Osteoblast (primary cell): ENCODE measurements at regions not wholly inside any gene's neighbourhood (a gene's known extent, or its start where the extent isn't known, plus 50 kb on each side); places are given as distances from the start of the nearest gene placed in this dataset.

Source experiments
- DNase-seq: peaks from one replicate; pipeline ENCODE4 v3.0.0; 2011; ENCODE audit warnings: low spot score, mixed read lengths; ENCODE audit not compliant: insufficient read length; ENCODE audit errors: missing footprints
- H2AFZ ChIP-seq: 2 replicates; pipeline ENCODE4 v1.6.0; 2011; ENCODE audit warnings: mild to moderate bottlenecking, low read length
- H3K27ac ChIP-seq: 2 replicates; pipeline ENCODE4 v1.5.1; 2011; ENCODE audit warnings: mild to moderate bottlenecking, low read depth, low read length, moderate library complexity
- H3K27me3 ChIP-seq: 2 replicates; pipeline ENCODE4 v1.6.0; 2012; ENCODE audit warnings: mild to moderate bottlenecking, control low read depth, inconsistent platforms, low read length, moderate library complexity; ENCODE audit not compliant: insufficient read depth
- H3K36me3 ChIP-seq: 2 replicates; pipeline ENCODE4 v1.5.1; 2011; ENCODE audit warnings: mild to moderate bottlenecking, low read length, control low read depth, moderate library complexity; ENCODE audit not compliant: insufficient read depth
- H3K4me1 ChIP-seq: 2 replicates; pipeline ENCODE4 v1.5.1; 2011; ENCODE audit warnings: mild to moderate bottlenecking, low read length, control low read depth, moderate library complexity; ENCODE audit not compliant: insufficient read depth
- H3K4me2 ChIP-seq: 2 replicates; pipeline ENCODE4 v1.6.0; 2011; ENCODE audit warnings: mild to moderate bottlenecking, low read length; ENCODE audit not compliant: insufficient read depth
- H3K4me3 ChIP-seq: fragments of 200-600 bp; sonication (generic); 3 replicates; pipeline ENCODE4 v1.5.1; 2012; ENCODE audit warnings: mild to moderate bottlenecking, low read length, inconsistent platforms; ENCODE audit not compliant: insufficient read depth
- H3K79me2 ChIP-seq: 2 replicates; pipeline ENCODE4 v1.6.0; 2012; ENCODE audit warnings: mild to moderate bottlenecking, low read length, control low read depth, inconsistent platforms; ENCODE audit not compliant: insufficient read depth
- H3K9me3 ChIP-seq: 2 replicates; pipeline ENCODE4 v1.5.1; 2011; ENCODE audit warnings: low read depth, low read length, control low read depth
- H4K20me1 ChIP-seq: 2 replicates; pipeline ENCODE4 v1.6.0; 2012; ENCODE audit warnings: mild to moderate bottlenecking, low read length, control low read depth; ENCODE audit not compliant: insufficient read depth
- TF ChIP-seq, protein P1 (sequence below): IDR thresholded peaks from 2 replicates; pipeline ENCODE4 v1.5.1; 2011; ENCODE audit warnings: mild to moderate bottlenecking, low read depth, low read length, moderate library complexity; ENCODE audit errors: extremely low read depth

DNA sequence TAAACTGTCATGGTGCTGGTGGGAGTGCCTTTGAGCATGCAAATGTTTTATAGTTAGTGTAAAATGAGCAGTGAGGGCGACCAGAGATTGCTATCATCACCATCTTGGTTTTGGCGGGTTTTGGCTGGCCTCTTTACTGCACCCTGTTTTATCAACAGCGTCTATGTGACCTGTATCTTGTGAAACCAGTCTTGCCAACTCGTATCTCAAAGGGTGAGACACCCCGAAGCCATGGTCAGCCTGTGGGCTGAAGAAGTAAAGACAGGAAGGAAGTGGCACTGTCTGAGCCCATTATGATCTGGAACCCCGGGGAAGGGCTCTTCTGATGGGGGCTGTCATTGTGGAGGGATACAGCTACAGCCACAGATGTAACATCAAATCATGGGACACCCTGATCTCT lies 81.5 kb upstream of the FAM216B start:
- Histone ChIP-seq H3K4me3 (no peak overlapping the region), H3K36me3 (no peaks in the 10 kb centered on the region), H3K27me3 (peaks cover 4% of the 10 kb centered on the region), H3K4me2 (no peak overlapping the region), H3K9me3 (no peaks in the 10 kb centered on the region), H2AFZ (no peak overlapping the region), H3K4me1 (no peaks in the 10 kb centered on the region), H4K20me1 (no peaks in the 10 kb centered on the region), H3K27ac (no peak overlapping the region), H3K79me2 (no peaks in the 10 kb centered on the region)
- TF ChIP-seq, protein P1, sequence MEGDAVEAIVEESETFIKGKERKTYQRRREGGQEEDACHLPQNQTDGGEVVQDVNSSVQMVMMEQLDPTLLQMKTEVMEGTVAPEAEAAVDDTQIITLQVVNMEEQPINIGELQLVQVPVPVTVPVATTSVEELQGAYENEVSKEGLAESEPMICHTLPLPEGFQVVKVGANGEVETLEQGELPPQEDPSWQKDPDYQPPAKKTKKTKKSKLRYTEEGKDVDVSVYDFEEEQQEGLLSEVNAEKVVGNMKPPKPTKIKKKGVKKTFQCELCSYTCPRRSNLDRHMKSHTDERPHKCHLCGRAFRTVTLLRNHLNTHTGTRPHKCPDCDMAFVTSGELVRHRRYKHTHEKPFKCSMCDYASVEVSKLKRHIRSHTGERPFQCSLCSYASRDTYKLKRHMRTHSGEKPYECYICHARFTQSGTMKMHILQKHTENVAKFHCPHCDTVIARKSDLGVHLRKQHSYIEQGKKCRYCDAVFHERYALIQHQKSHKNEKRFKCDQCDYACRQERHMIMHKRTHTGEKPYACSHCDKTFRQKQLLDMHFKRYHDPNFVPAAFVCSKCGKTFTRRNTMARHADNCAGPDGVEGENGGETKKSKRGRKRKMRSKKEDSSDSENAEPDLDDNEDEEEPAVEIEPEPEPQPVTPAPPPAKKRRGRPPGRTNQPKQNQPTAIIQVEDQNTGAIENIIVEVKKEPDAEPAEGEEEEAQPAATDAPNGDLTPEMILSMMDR, result no peak
- DNase-seq, result no peak

DNA sequence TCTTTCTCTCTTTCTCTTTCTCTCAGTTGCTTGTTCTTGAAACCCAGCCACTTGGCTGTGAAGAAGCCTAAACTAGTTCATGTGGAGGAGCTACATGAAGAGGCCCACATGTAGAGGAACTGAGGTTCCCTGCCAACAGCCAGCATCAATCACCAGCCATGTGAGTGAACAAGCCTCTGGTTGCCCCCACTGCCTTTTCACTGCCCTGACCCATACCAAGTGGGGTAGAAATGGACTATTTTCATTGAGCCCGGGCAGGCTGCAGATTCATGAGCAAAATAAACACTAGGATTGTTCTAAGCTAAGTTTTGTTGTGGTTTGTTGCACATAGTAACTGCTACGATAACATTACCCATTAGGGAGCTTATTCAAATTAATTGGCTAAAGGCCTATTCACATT lies 78.7 kb upstream of the FAM216B start:
- H3K27me3 ChIP-seq, result peaks cover 4% of the 10 kb centered on the region
- H3K79me2 ChIP-seq, result no peaks in the 10 kb centered on the region
- no peak overlapping the region for H3K4me2 ChIP-seq
- H3K36me3 ChIP-seq, result no peaks in the 10 kb centered on the region
- no peaks in the 10 kb centered on the region for H4K20me1 ChIP-seq
- H3K4me3 ChIP-seq, result no peak overlapping the region
- peaks cover 11% of the 10 kb centered on the region for H3K4me1 ChIP-seq
- DNase-seq, result no peak
- no peak overlapping the region for H2AFZ ChIP-seq
- no peaks in the 10 kb centered on the region for H3K9me3 ChIP-seq
- no peak overlapping the region for H3K27ac ChIP-seq
- TF ChIP-seq, protein P1, result no peak

- peaks cover 13% of the 10 kb centered on the region for H3K4me1 ChIP-seq
- TF ChIP-seq, protein P1, result no peak
- no peak for DNase-seq
Observed at GRCh38 chr13:42703740-42704139, 77.6 kb upstream of the FAM216B start.

DNA sequence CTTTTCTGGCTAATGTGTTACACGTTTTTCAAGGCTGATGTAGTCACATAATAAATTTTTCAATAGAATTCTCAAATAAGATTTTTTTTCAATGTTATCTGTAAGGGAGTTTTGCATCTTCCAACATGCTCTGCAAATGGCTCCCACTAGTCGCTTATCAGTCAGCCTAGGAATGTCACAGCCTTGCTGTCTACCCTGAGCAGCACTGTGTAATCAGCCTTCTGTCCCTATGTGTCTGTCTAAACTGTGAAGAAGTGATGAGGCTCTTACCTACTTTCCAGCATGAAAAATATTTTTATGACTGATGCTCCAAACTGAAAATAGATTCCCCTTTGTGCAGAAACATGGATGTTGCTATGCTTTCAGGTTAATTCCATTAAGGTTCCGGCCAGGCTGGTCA lies 75.1 kb upstream of the FAM216B start:
- H3K27ac ChIP-seq, result no peak overlapping the region
- no peak overlapping the region for H3K4me3 ChIP-seq
- H3K36me3 ChIP-seq, result no peaks in the 10 kb centered on the region
- H3K4me2 ChIP-seq, result no peak overlapping the region
- TF ChIP-seq, protein P1, result no peak
- no peaks in the 10 kb centered on the region for H3K27me3 ChIP-seq
- H3K4me1 ChIP-seq, result peaks cover 13% of the 10 kb centered on the region
- H3K79me2 ChIP-seq, result no peaks in the 10 kb centered on the region
- H2AFZ ChIP-seq, result no peak overlapping the region
- no peaks in the 10 kb centered on the region for H3K9me3 ChIP-seq
- no peak for DNase-seq
- H4K20me1 ChIP-seq, result no peaks in the 10 kb centered on the region

More at GRCh38 chr13:42703740-42704139, 77.6 kb upstream of the FAM216B start:
- no peak overlapping the region for H3K27ac ChIP-seq
- no peaks in the 10 kb centered on the region for H3K9me3 ChIP-seq
- H3K79me2 ChIP-seq, result no peaks in the 10 kb centered on the region
- H3K4me2 ChIP-seq, result no peak overlapping the region
- H3K4me3 ChIP-seq, result no peak overlapping the region
- H4K20me1 ChIP-seq, result no peaks in the 10 kb centered on the region
- H3K27me3 ChIP-seq, result no peaks in the 10 kb centered on the region
- H3K36me3 ChIP-seq, result no peaks in the 10 kb centered on the region
- no peak overlapping the region for H2AFZ ChIP-seq
